ENCODE measurements at regions not wholly inside any gene's neighbourhood (a gene's known extent, or its start where the extent isn't known, plus 50 kb on each side); places are given as distances from the start of the nearest gene placed in this dataset.

DNA sequence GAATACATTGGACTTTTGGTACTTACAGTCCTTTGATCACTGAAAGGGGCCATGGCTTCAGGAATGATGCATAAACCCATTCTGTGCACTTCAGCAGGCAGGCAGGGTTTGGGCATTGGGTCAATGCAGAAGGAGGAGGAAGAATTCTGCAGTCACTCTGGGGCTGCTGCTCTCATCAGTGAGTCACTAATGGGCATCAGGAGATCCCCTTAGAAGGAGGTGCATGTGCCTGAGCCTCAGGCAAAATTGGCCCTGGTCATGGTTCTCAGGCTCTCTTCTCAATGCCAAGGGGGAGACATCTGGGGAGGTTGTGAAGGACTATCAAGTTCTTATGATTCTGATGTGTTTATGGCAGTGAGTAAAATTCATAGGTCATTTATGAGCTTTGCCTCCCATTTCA is 52.0 kb upstream of the TNP1 start:
- no peak for DNase-seq (ENCODE audit: low read depth)
- TF ChIP-seq, protein P1, sequence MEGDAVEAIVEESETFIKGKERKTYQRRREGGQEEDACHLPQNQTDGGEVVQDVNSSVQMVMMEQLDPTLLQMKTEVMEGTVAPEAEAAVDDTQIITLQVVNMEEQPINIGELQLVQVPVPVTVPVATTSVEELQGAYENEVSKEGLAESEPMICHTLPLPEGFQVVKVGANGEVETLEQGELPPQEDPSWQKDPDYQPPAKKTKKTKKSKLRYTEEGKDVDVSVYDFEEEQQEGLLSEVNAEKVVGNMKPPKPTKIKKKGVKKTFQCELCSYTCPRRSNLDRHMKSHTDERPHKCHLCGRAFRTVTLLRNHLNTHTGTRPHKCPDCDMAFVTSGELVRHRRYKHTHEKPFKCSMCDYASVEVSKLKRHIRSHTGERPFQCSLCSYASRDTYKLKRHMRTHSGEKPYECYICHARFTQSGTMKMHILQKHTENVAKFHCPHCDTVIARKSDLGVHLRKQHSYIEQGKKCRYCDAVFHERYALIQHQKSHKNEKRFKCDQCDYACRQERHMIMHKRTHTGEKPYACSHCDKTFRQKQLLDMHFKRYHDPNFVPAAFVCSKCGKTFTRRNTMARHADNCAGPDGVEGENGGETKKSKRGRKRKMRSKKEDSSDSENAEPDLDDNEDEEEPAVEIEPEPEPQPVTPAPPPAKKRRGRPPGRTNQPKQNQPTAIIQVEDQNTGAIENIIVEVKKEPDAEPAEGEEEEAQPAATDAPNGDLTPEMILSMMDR (IDR thresholded peaks at IDR 0.05; ENCODE audit: low read length, missing control alignments), result no peak

DNA sequence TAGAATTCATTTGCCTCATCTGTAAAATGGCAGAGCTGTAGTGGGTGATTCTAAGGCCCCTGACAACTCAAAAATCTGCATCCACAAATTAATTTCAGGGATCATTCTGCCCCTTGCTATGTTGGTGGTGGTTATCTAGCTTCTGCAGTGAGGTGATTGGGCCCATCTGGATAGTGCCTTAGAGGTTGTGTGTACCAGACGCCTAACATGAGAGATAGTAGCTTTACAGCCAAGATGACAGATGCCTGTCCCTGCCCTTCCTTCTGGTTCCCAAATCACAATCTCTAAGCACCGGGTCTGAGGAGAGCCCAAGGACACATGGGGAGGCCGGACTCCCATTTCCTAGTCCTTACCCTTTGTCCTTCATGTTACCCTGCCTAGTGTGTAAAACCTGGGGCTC is 51.1 kb upstream of the TNP1 start:
- no peak overlapping the region for H3K4me3 ChIP-seq (replicated peaks; ENCODE audit: low read depth, low read length)
- no peak for DNase-seq (ENCODE audit: low read depth)
- TF ChIP-seq, protein P1 (IDR thresholded peaks at IDR 0.05; ENCODE audit: low read length, missing control alignments), result no peak

More for the DNA sequence above, 52.0 kb upstream of the TNP1 start:
- H3K4me3 ChIP-seq (replicated peaks; ENCODE audit: low read depth, low read length), result no peak overlapping the region

DNA sequence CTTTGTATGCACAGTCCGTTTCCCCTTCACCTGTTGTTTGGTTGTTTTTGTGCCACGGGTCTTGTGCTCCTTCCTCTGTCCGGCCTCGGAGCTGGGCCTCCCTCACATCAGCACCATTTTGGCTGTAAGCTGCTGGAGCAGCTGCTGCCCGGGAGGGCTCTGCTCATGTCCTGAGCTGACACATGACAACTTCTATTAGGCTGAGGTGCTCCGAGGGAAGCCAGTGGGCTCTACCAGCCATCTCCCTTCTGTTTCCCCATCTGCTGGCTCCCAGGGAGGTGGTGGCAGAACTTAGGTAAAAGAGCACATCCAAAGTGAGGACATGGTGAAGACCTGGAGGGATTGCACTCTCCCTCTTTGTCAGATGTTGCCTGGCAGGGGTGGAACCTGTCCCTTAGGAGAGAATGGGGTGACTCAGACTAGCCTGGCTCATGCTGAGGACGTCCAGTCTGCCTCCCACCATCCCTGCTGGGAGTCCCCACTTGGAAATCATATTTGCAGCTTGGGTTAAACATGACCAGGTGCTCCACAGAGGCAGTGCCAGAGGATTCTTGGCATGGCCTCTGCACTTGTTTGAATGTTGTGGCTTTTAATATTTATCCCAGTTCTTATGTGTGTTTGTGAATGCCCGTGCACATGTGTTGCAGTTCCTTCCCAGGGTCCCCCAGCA is 49.8 kb upstream of the TNP1 start:
- H3K4me3 ChIP-seq (replicated peaks; ENCODE audit: low read depth, low read length), result no peak overlapping the region
- TF ChIP-seq, protein P1 (IDR thresholded peaks at IDR 0.05; ENCODE audit: low read length, missing control alignments), result no peak
- DNase-seq (ENCODE audit: low read depth), result no peak

Data from fibroblast of pulmonary artery (primary cell).